ENCODE measurements at regions not wholly inside any gene's neighbourhood (a gene's known extent, or its start where the extent isn't known, plus 50 kb on each side); places are given as distances from the start of the nearest gene placed in this dataset.

GRCh38 chr2:133682906-133683305 is 114.6 kb upstream of the NCKAP5 start:
- Histone ChIP-seq H3K27ac (ENCODE audit: low read depth, low read length) (no peak overlapping the region), H3K27me3 (replicated peaks in 1 of 4; ENCODE audit: control insufficient read depth in 3 of 4, extremely low read depth in 1 of 4, insufficient read depth in 3 of 4, low read length in 3 of 4) (no peaks in the 10 kb centered on the region), H3K9ac (replicated peaks in 1 of 4; ENCODE audit: extremely low read depth in 1 of 4, low read depth in 3 of 4, low read length in 3 of 4) (no peak overlapping the region), H3K23ac (ENCODE audit: insufficient read length) (no peak overlapping the region), H3K14ac (ENCODE audit: insufficient read length) (no peak overlapping the region), H4K8ac (ENCODE audit: extremely low read depth, insufficient read depth, low read length) (no peak overlapping the region), H3K23me2 (ENCODE audit: low read depth, low read length) (peaks cover 3% of the 10 kb centered on the region; the same call in 1 of the 2 replicates), H2BK120ac (replicated peaks; ENCODE audit: low read depth, low read length) (no peak overlapping the region), H3K79me1 (ENCODE audit: low read depth, low read length) (no peaks in the 10 kb centered on the region), H3K9me3 (ENCODE audit: insufficient read depth in 2 of 2, low read depth in 1 of 2, low read length in 1 of 2) (no peaks in the 10 kb centered on the region), H2AK5ac (ENCODE audit: low read depth, low read length) (no peak overlapping the region), H2BK5ac (ENCODE audit: low read depth, low read length) (no peak overlapping the region), H3K4me2 (ENCODE audit: insufficient read depth in 1 of 2, low read depth in 2 of 2, low read length in 2 of 2) (no peak overlapping the region), H3K79me2 (ENCODE audit: control insufficient read depth in 1 of 2, insufficient read depth in 2 of 2, low read length in 2 of 2) (no peaks in the 10 kb centered on the region), H3K56ac (replicated peaks; ENCODE audit: insufficient read length, low read depth, low read length) (no peak overlapping the region), H3K18ac (ENCODE audit: extremely low read depth, low read length) (no peak overlapping the region), H2BK20ac (ENCODE audit: low read length) (no peak overlapping the region), H3K4ac (replicated peaks; ENCODE audit: insufficient read length, low read depth, low read length) (no peak overlapping the region), H2BK12ac (ENCODE audit: low read depth, low read length) (no peak overlapping the region), H2BK15ac (ENCODE audit: low read length) (no peak overlapping the region), H3K36me3 (ENCODE audit: control insufficient read depth in 2 of 4, insufficient read depth in 4 of 4, low read length in 3 of 4) (no peaks in the 10 kb centered on the region), H3K4me1 (replicated peaks in 1 of 4; ENCODE audit: control insufficient read depth in 3 of 4, insufficient read depth in 4 of 4, low read length in 3 of 4) (no peaks in the 10 kb centered on the region; a peak in 1 of 7 replicates), H2AFZ (ENCODE audit: low read length) (no peak overlapping the region), H3K4me3 (ENCODE audit: extremely low read depth in 1 of 4, insufficient read depth in 2 of 4, low read depth in 3 of 4, low read length in 4 of 4) (no peak overlapping the region), H4K91ac (replicated peaks; ENCODE audit: insufficient read length, low read length) (no peak overlapping the region), H4K20me1 (replicated peaks in 1 of 2; ENCODE audit: control insufficient read depth in 1 of 2, insufficient read depth in 2 of 2, low read length in 2 of 2) (no peaks in the 10 kb centered on the region), H4K5ac (ENCODE audit: insufficient read length, low read depth, low read length) (no peak overlapping the region)
- WGBS, 2 experiments (ENCODE audit: extremely low coverage in 1 of 2, insufficient coverage in 1 of 2, insufficient read length in 1 of 2, insufficient replicate concordance in 2 of 2, low coverage in 1 of 2, low lambda C conversion rate in 2 of 2, missing lambda C conversion rate in 1 of 2) = 83% methylated on average over 3 of the region's 3 CpGs; no CpG with 5 or more reads in 1 of the 2 experiments
- CTCF ChIA-PET (ENCODE audit: partially characterized antibody) = interaction anchor here (1.2 kb wide), 1 partner anchor 33 kb away, joined by 4 read pairs; no protein-coding TSS in a partner anchor
- FAIRE-seq (no peak), DNase-seq (ENCODE audit: low read depth in 1 of 2, low spot score in 2 of 2) (no peak)
- POLR2A ChIA-PET (ENCODE audit: partially characterized antibody) = interaction anchor here (0.6 kb wide), 1 partner anchor 331 kb away, joined by 3 read pairs; no protein-coding TSS in a partner anchor
- TF ChIP-seq RAD21 (IDR thresholded peaks at IDR 0.05 in 1 of 2, conservative IDR thresholded peaks at IDR 0.05 in 1 of 2; ENCODE audit: low read depth in 2 of 2, low read length in 2 of 2) (no peak), KDM1A (IDR thresholded peaks at IDR 0.05; ENCODE audit: borderline replicate concordance, low read length) (no peak), SP1 (IDR thresholded peaks at IDR 0.05; ENCODE audit: low read depth, low read length) (no peak), SUZ12 (IDR thresholded peaks at IDR 0.05; ENCODE audit: low read length) (no peak), CEBPB (IDR thresholded peaks at IDR 0.05; ENCODE audit: low read depth, low read length) (no peak), BCL11A (IDR thresholded peaks at IDR 0.05; ENCODE audit: low read depth in 2 of 2, low read length in 2 of 2) (no peak), JUND (IDR thresholded peaks at IDR 0.05; ENCODE audit: low read length) (no peak), CBX8 (IDR thresholded peaks at IDR 0.05; ENCODE audit: borderline replicate concordance, low read depth, low read length) (no peak), POU5F1 (IDR thresholded peaks at IDR 0.05; ENCODE audit: low read depth, low read length) (no peak), POLR2A (IDR thresholded peaks at IDR 0.05; ENCODE audit: control extremely low read depth in 1 of 2, low read depth in 2 of 2, low read length in 2 of 2) (no peak), SP2 (IDR thresholded peaks at IDR 0.05; ENCODE audit: low read length) (no peak), TAF1 (IDR thresholded peaks at IDR 0.05; ENCODE audit: low read depth, low read length) (no peak), TAF7 (optimal IDR thresholded peaks at IDR 0.05; ENCODE audit: borderline replicate concordance, low read depth, low read length) (no peak), NANOG (IDR thresholded peaks at IDR 0.05; ENCODE audit: insufficient read depth, low read depth, low read length, poor library complexity, severe bottlenecking) (no peak)
- TF ChIP-seq, protein P1, sequence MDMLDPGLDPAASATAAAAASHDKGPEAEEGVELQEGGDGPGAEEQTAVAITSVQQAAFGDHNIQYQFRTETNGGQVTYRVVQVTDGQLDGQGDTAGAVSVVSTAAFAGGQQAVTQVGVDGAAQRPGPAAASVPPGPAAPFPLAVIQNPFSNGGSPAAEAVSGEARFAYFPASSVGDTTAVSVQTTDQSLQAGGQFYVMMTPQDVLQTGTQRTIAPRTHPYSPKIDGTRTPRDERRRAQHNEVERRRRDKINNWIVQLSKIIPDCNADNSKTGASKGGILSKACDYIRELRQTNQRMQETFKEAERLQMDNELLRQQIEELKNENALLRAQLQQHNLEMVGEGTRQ (IDR thresholded peaks at IDR 0.05; ENCODE audit: low read length) = no peak

Data from H1 (cell line).